ENCODE measurements at regions not wholly inside any gene's neighbourhood (a gene's known extent, or its start where the extent isn't known, plus 50 kb on each side); places are given as distances from the start of the nearest gene placed in this dataset.

DNA sequence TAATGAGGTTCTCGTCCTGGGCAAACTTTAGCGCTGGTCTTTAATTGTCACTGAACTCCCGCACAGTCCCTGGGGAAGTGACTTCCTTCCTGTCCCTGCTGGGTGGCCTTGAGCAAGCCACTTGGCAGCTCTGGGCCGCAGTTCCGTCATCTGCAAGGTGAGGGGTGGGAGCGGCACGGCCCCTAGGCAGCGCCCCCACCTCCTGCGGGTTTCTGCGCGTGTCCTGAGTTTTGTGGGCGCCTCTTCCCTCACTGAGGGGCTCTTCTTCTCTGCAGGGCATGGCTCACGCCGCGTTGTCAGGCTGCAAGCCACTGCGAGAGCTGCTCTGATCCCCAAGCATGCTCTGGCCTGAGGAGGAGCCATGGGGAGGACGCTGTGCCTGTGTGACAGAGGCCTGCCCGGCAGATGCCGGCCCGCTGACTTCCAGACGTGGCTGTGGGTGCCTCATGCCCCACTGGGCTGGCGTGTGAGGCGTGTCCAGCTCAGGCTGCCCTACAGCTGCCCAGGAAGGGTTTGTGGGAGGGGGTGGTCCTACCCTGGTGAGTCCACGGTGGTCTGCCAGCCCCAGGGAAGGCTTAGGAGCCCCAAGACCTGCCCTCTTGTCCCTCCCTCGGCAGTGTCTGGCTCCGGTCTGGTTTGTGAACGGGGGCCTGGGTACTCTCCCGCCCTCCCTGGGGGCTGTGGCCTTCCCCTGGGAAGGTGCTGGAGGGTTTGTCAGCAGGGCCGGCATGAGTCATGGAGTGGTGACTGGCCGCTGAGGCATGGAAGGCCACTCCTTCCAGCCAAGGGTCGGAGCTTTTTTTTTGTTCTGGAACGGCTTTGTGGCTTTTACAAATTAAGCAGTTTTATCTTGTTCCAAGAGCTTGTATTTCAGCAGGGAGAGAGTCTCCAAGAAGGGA, 182.0 kb downstream of the SEC14L1 start (continued):
- TF ChIP-seq CBX5 (CRISPR knock-in tag; IDR thresholded peaks at IDR 0.05; ENCODE audit: borderline replicate concordance), result no peak
- no peak for TF ChIP-seq ATF6 (CRISPR knock-in tag; conservative IDR thresholded peaks at IDR 0.05)
- no peak for TF ChIP-seq ZNF224 (CRISPR knock-in tag; IDR thresholded peaks at IDR 0.05)
- no peak for TF ChIP-seq ZNF737 (CRISPR knock-in tag; IDR thresholded peaks at IDR 0.05; ENCODE audit: borderline replicate concordance)
- TF ChIP-seq TRIM24 (CRISPR knock-in tag; IDR thresholded peaks at IDR 0.05), result no peak
- TF ChIP-seq, protein P1, sequence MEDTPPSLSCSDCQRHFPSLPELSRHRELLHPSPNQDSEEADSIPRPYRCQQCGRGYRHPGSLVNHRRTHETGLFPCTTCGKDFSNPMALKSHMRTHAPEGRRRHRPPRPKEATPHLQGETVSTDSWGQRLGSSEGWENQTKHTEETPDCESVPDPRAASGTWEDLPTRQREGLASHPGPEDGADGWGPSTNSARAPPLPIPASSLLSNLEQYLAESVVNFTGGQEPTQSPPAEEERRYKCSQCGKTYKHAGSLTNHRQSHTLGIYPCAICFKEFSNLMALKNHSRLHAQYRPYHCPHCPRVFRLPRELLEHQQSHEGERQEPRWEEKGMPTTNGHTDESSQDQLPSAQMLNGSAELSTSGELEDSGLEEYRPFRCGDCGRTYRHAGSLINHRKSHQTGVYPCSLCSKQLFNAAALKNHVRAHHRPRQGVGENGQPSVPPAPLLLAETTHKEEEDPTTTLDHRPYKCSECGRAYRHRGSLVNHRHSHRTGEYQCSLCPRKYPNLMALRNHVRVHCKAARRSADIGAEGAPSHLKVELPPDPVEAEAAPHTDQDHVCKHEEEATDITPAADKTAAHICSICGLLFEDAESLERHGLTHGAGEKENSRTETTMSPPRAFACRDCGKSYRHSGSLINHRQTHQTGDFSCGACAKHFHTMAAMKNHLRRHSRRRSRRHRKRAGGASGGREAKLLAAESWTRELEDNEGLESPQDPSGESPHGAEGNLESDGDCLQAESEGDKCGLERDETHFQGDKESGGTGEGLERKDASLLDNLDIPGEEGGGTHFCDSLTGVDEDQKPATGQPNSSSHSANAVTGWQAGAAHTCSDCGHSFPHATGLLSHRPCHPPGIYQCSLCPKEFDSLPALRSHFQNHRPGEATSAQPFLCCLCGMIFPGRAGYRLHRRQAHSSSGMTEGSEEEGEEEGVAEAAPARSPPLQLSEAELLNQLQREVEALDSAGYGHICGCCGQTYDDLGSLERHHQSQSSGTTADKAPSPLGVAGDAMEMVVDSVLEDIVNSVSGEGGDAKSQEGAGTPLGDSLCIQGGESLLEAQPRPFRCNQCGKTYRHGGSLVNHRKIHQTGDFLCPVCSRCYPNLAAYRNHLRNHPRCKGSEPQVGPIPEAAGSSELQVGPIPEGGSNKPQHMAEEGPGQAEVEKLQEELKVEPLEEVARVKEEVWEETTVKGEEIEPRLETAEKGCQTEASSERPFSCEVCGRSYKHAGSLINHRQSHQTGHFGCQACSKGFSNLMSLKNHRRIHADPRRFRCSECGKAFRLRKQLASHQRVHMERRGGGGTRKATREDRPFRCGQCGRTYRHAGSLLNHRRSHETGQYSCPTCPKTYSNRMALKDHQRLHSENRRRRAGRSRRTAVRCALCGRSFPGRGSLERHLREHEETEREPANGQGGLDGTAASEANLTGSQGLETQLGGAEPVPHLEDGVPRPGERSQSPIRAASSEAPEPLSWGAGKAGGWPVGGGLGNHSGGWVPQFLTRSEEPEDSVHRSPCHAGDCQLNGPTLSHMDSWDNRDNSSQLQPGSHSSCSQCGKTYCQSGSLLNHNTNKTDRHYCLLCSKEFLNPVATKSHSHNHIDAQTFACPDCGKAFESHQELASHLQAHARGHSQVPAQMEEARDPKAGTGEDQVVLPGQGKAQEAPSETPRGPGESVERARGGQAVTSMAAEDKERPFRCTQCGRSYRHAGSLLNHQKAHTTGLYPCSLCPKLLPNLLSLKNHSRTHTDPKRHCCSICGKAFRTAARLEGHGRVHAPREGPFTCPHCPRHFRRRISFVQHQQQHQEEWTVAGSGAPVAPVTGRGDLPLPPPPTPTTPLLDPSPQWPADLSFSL (CRISPR knock-in tag; IDR thresholded peaks at IDR 0.05), result no peak
- no peak for TF ChIP-seq RBAK (CRISPR knock-in tag; IDR thresholded peaks at IDR 0.05)
- no peak for TF ChIP-seq ZNF367 (CRISPR knock-in tag; IDR thresholded peaks at IDR 0.05; ENCODE audit: borderline replicate concordance)
- TF ChIP-seq, protein P2, sequence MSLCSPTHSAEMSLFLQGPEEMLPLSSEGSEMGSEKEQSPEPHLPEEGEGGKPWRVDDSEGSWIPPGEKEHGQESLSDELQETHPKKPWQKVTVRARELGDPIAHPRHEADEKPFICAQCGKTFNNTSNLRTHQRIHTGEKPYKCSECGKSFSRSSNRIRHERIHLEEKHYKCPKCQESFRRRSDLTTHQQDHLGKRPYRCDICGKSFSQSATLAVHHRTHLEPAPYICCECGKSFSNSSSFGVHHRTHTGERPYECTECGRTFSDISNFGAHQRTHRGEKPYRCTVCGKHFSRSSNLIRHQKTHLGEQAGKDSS (CRISPR knock-in tag; IDR thresholded peaks at IDR 0.05; ENCODE audit: borderline replicate concordance, low read depth), result peak; percentile 55; the same call in 1 of the 2 replicates
- TF ChIP-seq ZNF431 (CRISPR knock-in tag; IDR thresholded peaks at IDR 0.05; ENCODE audit: borderline replicate concordance, low read depth), result no peak
- no peak for TF ChIP-seq EZH2 (conservative IDR thresholded peaks at IDR 0.05; ENCODE audit: low read depth, low read length)
- no peak for TF ChIP-seq KAT2B (IDR thresholded peaks at IDR 0.05; ENCODE audit: borderline replicate concordance, low read depth, low read length)
- TF ChIP-seq MAFK (conservative IDR thresholded peaks at IDR 0.05 in 1 of 2, IDR thresholded peaks at IDR 0.05 in 1 of 2; ENCODE audit: low read length in 2 of 2), result no peak
- TF ChIP-seq GFI1 (CRISPR knock-in tag; IDR thresholded peaks at IDR 0.05; ENCODE audit: borderline replicate concordance), result no peak
- TF ChIP-seq, protein P3, sequence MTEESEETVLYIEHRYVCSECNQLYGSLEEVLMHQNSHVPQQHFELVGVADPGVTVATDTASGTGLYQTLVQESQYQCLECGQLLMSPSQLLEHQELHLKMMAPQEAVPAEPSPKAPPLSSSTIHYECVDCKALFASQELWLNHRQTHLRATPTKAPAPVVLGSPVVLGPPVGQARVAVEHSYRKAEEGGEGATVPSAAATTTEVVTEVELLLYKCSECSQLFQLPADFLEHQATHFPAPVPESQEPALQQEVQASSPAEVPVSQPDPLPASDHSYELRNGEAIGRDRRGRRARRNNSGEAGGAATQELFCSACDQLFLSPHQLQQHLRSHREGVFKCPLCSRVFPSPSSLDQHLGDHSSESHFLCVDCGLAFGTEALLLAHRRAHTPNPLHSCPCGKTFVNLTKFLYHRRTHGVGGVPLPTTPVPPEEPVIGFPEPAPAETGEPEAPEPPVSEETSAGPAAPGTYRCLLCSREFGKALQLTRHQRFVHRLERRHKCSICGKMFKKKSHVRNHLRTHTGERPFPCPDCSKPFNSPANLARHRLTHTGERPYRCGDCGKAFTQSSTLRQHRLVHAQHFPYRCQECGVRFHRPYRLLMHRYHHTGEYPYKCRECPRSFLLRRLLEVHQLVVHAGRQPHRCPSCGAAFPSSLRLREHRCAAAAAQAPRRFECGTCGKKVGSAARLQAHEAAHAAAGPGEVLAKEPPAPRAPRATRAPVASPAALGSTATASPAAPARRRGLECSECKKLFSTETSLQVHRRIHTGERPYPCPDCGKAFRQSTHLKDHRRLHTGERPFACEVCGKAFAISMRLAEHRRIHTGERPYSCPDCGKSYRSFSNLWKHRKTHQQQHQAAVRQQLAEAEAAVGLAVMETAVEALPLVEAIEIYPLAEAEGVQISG (CRISPR knock-in tag; IDR thresholded peaks at IDR 0.05), result no peak
- TF ChIP-seq ZNF615 (CRISPR knock-in tag; IDR thresholded peaks at IDR 0.05; ENCODE audit: borderline replicate concordance), result no peak
- TF ChIP-seq KDM1A (CRISPR knock-in tag; IDR thresholded peaks at IDR 0.05), result no peak

Data from HepG2 (cell line).